ENCODE measurements at regions not wholly inside any gene's neighbourhood (a gene's known extent, or its start where the extent isn't known, plus 50 kb on each side); places are given as distances from the start of the nearest gene placed in this dataset.
"Not testable (repeated sequence)": the region's sequence is repeated elsewhere in the genome, so short reads cannot be mapped to it uniquely, and the experiment has no call there.

DNA sequence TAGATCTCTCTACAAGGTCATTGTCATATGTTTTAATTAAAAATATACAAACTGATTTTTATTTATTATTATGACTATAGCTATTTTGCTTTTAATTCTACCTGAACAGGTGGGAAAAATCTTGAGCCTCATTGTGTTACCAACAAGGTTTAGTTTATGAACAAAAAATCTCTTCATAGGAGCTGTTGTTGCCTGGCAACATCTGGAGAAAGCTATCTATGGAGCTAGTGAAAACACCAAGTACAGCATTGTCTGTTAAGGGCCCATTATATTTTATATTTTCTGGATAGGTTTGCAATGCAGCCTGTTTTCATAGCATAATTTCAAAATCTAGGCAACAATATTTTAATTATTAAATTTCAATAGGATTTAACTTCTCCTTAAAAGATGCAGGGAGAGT is 383.0 kb upstream of the TMEFF2 start:
- Mint-ChIP-seq H3K9me3 (peaks cover 5% of the 10 kb centered on the region), H3K4me1 (no peaks in the 10 kb centered on the region), H3K36me3 (no peaks in the 10 kb centered on the region), H3K4me3 (no peak overlapping the region), H3K27ac (no peak overlapping the region)
- no peak for DNase-seq (ENCODE audit: low spot score in 2 of 2)
- ATAC-seq = no peak

DNA sequence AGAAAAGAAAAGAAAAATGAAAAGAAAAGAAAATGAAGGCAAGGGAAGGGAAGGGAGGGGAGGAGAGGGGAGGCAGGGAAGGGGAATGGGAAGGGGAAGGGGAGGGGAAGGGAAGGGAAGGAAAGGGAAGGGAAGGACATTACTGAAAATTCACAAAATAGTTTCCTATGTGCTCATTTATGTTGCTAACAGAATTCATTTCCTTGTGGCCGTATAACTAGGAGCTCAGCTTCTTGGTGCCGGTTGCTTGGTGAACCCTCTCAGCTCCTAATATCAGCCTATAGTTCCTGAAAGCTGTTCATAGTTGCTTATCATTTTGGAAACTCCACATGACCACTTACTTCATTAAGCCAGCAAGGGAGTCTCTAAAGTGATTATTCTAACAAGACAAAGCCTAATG is 379.8 kb upstream of the TMEFF2 start:
- no peaks in the 10 kb centered on the region for H3K4me1 Mint-ChIP-seq
- DNase-seq (ENCODE audit: low spot score in 2 of 2) (no peak), ATAC-seq (no peak)
- peaks cover 2% of the 10 kb centered on the region for H3K9me3 Mint-ChIP-seq
- no peak overlapping the region for H3K27ac Mint-ChIP-seq
- H3K4me3 Mint-ChIP-seq = no peak overlapping the region
- no peaks in the 10 kb centered on the region for H3K36me3 Mint-ChIP-seq

DNA sequence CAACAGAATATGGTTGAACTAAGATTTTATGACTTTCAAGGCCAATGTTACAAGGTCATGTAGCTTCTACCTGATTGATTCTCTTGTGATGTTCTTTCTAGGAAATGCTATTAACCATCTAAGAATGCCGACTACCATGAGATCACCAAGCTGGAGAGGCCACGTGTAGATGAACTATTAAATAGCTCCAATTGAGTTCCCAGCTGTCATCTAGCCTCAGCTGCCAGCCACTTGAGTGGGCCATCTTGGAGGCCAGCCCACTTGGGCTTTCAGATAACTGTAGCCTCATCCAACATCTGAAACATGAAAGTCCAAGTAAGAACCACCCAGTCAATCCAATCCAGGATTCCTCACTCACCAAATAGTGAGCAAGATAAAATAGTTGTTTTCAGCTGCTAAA is 376.9 kb upstream of the TMEFF2 start:
- no peak for DNase-seq (ENCODE audit: low spot score in 2 of 2)
- Mint-ChIP-seq H3K9me3 (peaks cover 2% of the 10 kb centered on the region), H3K4me1 (no peaks in the 10 kb centered on the region), H3K4me3 (no peak overlapping the region), H3K27ac (no peak overlapping the region), H3K36me3 (no peaks in the 10 kb centered on the region)
- ATAC-seq = no peak

DNA sequence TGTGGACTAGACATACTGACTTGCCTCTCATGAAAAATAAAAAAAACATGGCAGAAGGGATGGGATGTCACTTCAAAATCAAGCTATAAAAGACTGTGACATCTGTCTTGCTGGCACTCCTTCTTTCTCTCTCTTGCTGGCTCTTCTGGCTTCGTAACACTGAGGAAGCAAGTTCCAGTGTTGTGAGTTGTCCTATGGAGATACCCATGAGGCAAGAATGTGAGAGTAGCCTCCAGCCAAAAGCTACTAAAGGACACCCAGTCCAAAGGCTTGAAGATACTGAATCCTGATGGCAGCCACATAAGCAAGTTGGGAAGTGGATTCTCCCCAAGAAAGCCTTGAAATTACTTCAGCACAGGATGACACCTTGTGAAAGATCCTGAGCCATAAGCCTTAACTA is 376.1 kb upstream of the TMEFF2 start:
- H3K9me3 Mint-ChIP-seq = no peaks in the 10 kb centered on the region
- H3K4me1 Mint-ChIP-seq = no peaks in the 10 kb centered on the region
- no peak overlapping the region for H3K27ac Mint-ChIP-seq
- DNase-seq (ENCODE audit: low spot score in 2 of 2) = no peak
- ATAC-seq = no peak
- no peaks in the 10 kb centered on the region for H3K36me3 Mint-ChIP-seq
- H3K4me3 Mint-ChIP-seq = no peak overlapping the region

DNA sequence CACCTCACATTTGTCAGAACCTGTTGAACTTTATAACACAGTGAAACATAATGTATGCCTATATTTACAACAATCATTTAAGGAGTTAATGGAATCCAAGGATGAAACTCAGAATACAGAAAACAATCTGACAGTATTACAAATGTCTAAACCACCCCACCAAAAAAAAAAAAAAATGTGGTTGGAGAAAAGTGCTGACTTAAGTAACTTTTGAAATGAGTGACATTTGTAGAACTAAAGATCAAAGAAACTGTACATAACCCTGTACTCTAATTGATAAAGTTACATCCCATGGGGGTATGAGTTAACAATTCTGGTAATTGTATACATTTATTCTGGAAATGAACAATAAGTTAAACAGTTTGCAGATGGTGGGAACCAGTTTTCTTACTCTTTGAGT is 372.1 kb upstream of the TMEFF2 start:
- no peak overlapping the region for H3K27ac Mint-ChIP-seq

DNA sequence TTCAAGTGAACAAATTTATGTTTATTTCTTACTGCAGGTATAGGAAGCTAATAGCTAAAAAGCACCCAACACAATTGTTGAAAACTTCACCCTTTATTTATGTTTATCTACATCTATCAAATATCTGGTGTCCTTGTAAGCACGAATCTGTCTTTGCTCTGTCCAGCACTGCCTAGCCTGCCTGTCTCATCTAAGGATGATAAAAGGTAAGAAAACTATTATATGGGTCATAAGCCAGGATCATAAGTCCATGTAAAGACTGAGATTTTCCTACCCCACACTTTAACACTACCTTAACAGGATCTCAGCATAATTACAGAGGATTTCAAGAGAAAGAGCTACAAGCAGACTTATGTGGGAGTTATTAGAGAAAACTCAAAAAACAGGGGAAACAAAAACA is 365.6 kb upstream of the TMEFF2 start:
- ATAC-seq (no peak), DNase-seq (ENCODE audit: low spot score in 2 of 2) (no peak)
- H3K27ac Mint-ChIP-seq = no peak overlapping the region
- no peaks in the 10 kb centered on the region for H3K36me3 Mint-ChIP-seq
- H3K9me3 Mint-ChIP-seq = no peaks in the 10 kb centered on the region
- H3K4me3 Mint-ChIP-seq = no peak overlapping the region
- H3K4me1 Mint-ChIP-seq = no peaks in the 10 kb centered on the region

More for the DNA sequence above, 372.1 kb upstream of the TMEFF2 start:
- ATAC-seq (no peak), DNase-seq (ENCODE audit: low spot score in 2 of 2) (no peak)
- no peaks in the 10 kb centered on the region for H3K36me3 Mint-ChIP-seq
- H3K9me3 Mint-ChIP-seq = no peaks in the 10 kb centered on the region
- no peaks in the 10 kb centered on the region for H3K4me1 Mint-ChIP-seq
- no peak overlapping the region for H3K4me3 Mint-ChIP-seq

DNA sequence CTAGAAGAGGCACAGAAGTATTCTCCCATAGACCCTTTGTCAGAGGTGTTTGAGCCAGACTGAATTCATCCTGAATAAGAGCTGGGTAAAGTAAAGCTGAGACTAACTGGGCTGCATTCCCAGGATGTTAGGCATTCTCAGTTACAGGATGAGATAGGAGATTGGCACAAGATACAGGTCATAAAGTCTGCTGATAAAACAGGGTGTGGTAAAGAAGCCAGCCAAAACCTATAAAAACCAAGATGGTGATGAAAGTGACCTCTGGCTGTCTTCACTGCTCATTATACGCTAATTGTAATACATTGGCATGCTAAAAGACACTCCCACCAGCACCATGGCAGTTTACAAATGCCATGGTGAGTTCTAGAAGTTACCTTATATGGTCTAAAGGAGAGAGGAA is 364.9 kb upstream of the TMEFF2 start:
- DNase-seq (ENCODE audit: low spot score in 2 of 2) = no peak
- no peaks in the 10 kb centered on the region for H3K36me3 Mint-ChIP-seq
- ATAC-seq = no peak
- no peak overlapping the region for H3K27ac Mint-ChIP-seq
- no peaks in the 10 kb centered on the region for H3K4me1 Mint-ChIP-seq
- no peak overlapping the region for H3K4me3 Mint-ChIP-seq
- no peaks in the 10 kb centered on the region for H3K9me3 Mint-ChIP-seq

DNA sequence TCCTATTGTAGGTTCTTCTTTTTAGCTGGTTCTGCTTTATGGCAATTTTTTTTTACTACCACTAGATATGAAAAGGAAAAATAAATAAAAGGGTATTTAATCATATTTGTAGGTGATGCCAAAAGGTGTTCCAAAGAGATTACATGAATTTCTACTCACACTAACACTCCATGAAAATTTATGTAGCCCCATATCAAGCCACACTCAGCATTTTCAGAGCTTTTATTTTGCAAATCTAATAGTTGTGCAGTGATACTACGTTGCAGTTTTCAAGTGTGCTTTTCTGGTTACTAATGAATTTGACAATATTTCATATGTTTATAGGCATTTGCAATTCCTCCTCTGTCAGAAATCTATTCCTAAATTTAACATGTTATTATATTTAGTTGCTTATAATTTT is 363.9 kb upstream of the TMEFF2 start:
- peaks cover 3% of the 10 kb centered on the region for H3K9me3 Mint-ChIP-seq
- no peaks in the 10 kb centered on the region for H3K4me1 Mint-ChIP-seq
- ATAC-seq (no peak), DNase-seq (ENCODE audit: low spot score in 2 of 2) (no peak)
- H3K36me3 Mint-ChIP-seq = no peaks in the 10 kb centered on the region
- H3K4me3 Mint-ChIP-seq = no peak overlapping the region
- no peak overlapping the region for H3K27ac Mint-ChIP-seq

DNA sequence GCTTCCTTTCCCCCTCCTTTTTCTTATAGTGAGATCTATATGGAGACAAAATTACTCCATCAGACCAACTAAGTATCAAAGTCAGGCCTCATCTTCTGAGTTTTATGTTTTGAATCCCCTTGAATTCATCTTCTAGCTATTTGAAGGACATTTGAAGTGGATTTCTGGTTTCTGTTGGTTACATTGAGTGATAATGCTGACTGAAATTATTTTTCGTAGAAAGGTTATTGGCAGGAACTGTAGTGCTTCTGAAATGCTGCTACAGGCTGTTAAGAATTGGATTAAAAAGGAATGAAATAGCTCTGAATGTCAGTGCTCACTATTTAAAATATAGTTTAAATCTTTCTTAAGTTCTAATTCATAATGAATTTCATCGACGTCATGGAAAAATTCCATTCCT is 361.0 kb upstream of the TMEFF2 start:
- Mint-ChIP-seq H3K4me3 (no peak overlapping the region), H3K4me1 (no peaks in the 10 kb centered on the region), H3K9me3 (peaks cover 3% of the 10 kb centered on the region), H3K36me3 (no peaks in the 10 kb centered on the region), H3K27ac (no peak overlapping the region)
- ATAC-seq (no peak), DNase-seq (ENCODE audit: low spot score in 2 of 2) (no peak)

DNA sequence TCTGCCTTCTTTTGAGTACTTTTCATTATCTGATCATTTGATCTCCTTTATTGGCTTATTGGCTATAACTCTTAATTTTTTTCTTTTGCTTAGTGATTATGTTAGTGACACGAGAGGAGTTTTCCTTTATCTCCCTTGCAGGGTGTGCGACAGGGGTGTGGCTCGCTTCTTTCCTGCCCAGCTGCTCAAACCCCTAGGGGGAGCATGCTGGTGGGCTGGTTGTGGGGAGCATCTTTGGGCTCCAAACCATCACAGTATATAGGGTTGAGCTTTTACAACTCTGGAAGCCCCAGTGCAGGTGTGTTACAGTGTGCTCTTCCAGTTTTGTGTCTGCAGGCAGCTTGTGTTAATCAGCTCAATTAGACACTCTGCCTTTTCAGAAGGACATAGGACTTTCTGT is 357.0 kb upstream of the TMEFF2 start:
- H3K4me1 Mint-ChIP-seq = no peaks in the 10 kb centered on the region
- no peak overlapping the region for H3K27ac Mint-ChIP-seq
- H3K36me3 Mint-ChIP-seq = no peaks in the 10 kb centered on the region
- peaks cover 3% of the 10 kb centered on the region for H3K9me3 Mint-ChIP-seq
- DNase-seq (ENCODE audit: low spot score in 2 of 2) (no peak), ATAC-seq (no peak)
- H3K4me3 Mint-ChIP-seq = no peak overlapping the region

DNA sequence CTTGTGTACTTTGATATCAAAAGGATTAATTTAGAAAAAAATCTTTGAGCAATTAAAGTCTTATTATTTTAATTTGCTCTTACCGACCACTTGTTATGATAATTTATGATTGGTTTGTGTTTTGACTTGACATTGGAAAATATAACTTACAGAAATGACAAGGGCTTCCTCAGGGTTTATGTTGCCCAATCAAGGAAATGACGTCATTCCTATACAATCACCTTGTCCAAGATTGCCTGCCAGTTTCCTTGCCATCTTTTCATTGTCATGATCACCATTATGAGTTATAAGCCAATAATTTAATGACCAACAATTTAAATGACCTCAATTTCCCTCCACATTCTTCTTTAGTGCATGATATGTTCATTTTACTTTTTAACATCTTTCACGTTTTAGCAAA is 351.8 kb upstream of the TMEFF2 start:
- Mint-ChIP-seq H3K4me1 (no peaks in the 10 kb centered on the region), H3K27ac (no peak overlapping the region), H3K9me3 (no peaks in the 10 kb centered on the region), H3K36me3 (no peaks in the 10 kb centered on the region), H3K4me3 (no peak overlapping the region)
- ATAC-seq (no peak), DNase-seq (ENCODE audit: low spot score in 2 of 2) (no peak)

DNA sequence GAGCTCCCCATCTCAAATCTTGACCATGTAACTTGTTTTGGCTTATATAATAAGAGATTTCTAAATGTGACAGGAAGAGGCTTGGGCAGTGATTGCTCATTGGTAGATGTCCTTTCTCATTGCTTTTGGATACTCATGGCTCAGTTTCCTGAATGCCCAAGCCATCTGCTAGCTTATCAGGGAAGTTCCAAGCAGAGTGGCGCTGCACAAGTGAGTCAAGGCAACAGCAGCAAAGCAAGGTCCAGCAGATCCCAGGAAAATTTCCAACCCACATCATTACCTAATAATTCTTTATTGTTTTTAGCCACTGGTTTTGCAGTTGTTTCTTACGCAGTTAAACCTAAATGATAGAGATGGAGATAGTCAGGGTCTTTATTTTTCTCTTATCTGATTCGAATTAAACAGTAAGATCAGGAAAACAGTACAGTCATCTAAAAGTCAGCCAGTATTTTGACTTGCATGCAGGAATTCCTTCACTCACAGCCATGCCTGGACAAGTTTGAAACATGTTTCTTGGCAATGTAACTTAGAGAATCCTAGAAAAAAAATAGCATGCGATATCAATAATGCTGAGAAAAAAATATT is 349.7 kb upstream of the TMEFF2 start:
- H3K4me3 Mint-ChIP-seq = no peak overlapping the region
- H3K36me3 Mint-ChIP-seq = no peaks in the 10 kb centered on the region
- DNase-seq (ENCODE audit: low spot score in 2 of 2) = no peak
- H3K9me3 Mint-ChIP-seq = no peaks in the 10 kb centered on the region
- H3K27ac Mint-ChIP-seq = no peak overlapping the region
- ATAC-seq = no peak
- no peaks in the 10 kb centered on the region for H3K4me1 Mint-ChIP-seq

DNA sequence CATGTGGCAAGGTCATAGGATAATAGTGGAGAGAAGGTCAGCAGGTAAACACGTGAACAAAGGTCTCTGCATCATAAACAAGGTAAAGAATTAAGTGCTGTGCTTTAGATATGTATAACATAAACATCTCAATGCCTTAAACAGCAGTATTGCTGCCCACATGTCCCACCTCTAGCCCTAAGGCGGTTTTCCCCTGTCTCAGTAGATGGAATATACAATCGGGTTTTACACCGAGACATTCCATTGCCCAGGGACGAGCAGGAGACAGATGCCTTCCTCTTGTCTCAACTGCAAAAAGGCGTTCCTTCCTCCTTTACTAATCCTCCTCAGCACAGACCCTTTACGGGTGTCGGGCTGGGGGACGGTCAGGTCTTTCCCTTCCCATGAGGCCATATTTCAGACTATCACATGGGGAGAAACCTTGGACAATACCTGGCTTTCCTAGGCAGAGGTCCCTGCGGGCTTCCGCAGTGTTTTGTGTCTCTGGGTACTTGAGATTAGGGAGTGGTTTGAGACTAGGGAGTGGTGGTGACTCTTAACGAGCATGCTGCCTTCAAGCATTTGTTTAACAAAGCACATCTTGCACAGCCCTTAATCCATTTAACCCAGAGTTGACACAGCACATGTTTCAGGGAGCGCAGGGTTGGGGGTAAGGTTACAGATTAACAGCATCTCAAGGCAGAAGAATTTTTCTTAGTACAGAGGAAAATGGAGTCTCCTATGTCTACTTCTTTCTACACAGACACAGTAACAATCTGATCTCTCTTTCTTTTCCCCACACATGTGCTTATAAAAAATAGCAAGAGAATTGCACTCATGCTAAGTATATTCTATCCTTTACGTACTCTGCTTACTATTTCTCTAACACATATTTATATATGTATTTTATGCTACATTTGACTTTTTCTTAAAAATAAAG is 347.7 kb upstream of the TMEFF2 start:
- H3K4me3 Mint-ChIP-seq; H3K27ac Mint-ChIP-seq; H3K9me3 Mint-ChIP-seq; H3K4me1 Mint-ChIP-seq; DNase-seq (ENCODE audit: low spot score in 2 of 2); ATAC-seq; H3K36me3 Mint-ChIP-seq: not testable (repeated sequence)

DNA sequence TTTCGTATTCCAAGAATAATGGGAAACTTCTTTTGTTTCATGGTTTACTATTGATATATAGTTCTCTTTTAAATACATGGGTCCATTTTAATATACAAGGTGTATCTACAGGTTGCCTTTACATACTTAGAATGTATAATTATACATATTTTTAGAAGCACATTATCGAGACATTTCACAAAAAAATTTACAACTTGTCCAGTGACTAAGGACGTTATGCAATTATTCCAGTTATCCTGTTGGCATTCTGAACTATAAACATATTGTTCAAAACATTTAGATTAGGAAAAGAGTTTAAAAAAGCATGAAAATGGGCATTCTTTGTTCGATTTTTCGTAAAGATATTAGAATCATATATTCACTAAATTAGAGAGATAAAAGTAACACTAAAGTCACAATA is 344.6 kb upstream of the TMEFF2 start:
- no peaks in the 10 kb centered on the region for H3K4me1 Mint-ChIP-seq
- ATAC-seq (no peak), DNase-seq (ENCODE audit: low spot score in 2 of 2) (no peak)
- H3K27ac Mint-ChIP-seq = no peak overlapping the region
- H3K9me3 Mint-ChIP-seq = no peaks in the 10 kb centered on the region
- H3K4me3 Mint-ChIP-seq = no peak overlapping the region
- no peaks in the 10 kb centered on the region for H3K36me3 Mint-ChIP-seq

DNA sequence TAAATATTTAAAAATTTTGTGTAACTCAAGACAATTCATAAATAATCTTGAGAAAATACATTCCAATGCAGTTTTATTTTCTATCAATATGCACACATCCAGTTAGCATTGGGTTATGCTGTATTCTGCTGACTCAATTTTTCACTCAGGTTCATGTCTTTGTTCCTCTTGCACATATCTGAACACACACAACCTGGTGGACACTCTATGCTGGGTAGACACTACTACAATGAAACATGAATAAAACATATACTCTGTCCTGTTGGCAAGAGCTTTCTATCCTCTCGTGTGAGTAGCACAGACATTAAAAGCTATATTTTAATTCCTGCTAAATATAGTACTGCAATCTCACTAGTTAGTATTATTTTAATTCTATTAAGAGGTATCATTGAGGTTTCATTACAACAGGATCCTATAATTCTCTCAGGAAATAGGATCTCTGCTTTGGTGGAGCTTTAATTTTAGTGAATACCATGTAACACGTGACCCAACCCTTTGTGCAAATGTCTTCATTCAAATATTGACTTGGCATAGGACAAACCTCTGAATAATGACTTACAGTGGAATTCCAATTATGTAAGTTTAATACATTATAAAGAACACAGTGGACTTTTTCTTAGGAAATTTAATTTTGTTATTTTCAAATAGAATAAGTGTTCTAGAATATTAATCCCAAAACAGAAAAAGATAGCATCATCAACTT is 342.3 kb upstream of the TMEFF2 start:
- Mint-ChIP-seq H3K4me1 (no peaks in the 10 kb centered on the region), H3K36me3 (no peaks in the 10 kb centered on the region), H3K9me3 (no peaks in the 10 kb centered on the region), H3K27ac (no peak overlapping the region), H3K4me3 (no peak overlapping the region)
- ATAC-seq = no peak
- no peak for DNase-seq (ENCODE audit: low spot score in 2 of 2)
